ENCODE measurements at regions not wholly inside any gene's neighbourhood (a gene's known extent, or its start where the extent isn't known, plus 50 kb on each side); places are given as distances from the start of the nearest gene placed in this dataset.

DNA sequence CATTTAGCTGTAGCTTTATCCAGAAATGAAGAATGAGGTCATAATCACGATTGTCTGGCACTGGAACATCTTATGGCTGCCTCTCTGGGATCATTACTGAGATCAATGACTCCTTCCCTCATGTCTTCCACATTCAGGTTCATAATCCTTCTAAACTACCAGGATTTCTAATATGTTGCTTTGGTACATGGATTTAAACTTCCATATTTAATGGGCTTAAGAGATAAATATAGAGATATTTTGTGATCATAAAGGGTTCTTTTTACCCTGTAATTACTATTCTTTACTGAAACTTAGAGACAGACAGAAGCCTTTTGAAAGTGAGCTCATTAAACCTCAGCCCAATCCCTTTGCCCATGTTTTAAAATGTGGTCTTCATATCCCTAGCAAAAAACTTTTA, 575.4 kb upstream of the ALCAM start:
- TF ChIP-seq, protein P1, sequence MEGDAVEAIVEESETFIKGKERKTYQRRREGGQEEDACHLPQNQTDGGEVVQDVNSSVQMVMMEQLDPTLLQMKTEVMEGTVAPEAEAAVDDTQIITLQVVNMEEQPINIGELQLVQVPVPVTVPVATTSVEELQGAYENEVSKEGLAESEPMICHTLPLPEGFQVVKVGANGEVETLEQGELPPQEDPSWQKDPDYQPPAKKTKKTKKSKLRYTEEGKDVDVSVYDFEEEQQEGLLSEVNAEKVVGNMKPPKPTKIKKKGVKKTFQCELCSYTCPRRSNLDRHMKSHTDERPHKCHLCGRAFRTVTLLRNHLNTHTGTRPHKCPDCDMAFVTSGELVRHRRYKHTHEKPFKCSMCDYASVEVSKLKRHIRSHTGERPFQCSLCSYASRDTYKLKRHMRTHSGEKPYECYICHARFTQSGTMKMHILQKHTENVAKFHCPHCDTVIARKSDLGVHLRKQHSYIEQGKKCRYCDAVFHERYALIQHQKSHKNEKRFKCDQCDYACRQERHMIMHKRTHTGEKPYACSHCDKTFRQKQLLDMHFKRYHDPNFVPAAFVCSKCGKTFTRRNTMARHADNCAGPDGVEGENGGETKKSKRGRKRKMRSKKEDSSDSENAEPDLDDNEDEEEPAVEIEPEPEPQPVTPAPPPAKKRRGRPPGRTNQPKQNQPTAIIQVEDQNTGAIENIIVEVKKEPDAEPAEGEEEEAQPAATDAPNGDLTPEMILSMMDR (IDR thresholded peaks at IDR 0.05): no peak
- TF ChIP-seq POLR2A (IDR thresholded peaks at IDR 0.05): no peak
